ENCODE measurements at regions not wholly inside any gene's neighbourhood (a gene's known extent, or its start where the extent isn't known, plus 50 kb on each side); places are given as distances from the start of the nearest gene placed in this dataset.

- Histone ChIP-seq H3K4me2 (ENCODE audit: insufficient read depth, insufficient read length, low read length) (no peak overlapping the region), H4K8ac (replicated peaks; ENCODE audit: insufficient read length, low read depth, low read length) (no peak overlapping the region), H2BK15ac (ENCODE audit: low read depth, low read length) (no peak overlapping the region), H2BK12ac (ENCODE audit: insufficient read length, low read depth, low read length) (no peak overlapping the region), H4K20me1 (ENCODE audit: control insufficient read depth, insufficient read depth, insufficient read length) (no peaks in the 10 kb centered on the region), H4K91ac (ENCODE audit: insufficient read length, low read depth, low read length) (no peak overlapping the region), H3K4me1 (ENCODE audit: insufficient read depth, low read length) (no peaks in the 10 kb centered on the region), H3K4ac (ENCODE audit: low read depth, low read length) (no peak overlapping the region), H3T11ph (ENCODE audit: low read length) (no peak overlapping the region), H3K9ac (ENCODE audit: extremely low read depth, insufficient read length, low read length) (no peak overlapping the region), H2BK120ac (ENCODE audit: low read depth, low read length, poor library complexity, severe bottlenecking) (no peak overlapping the region), H2AK5ac (ENCODE audit: insufficient read length, low read length) (no peak overlapping the region), H2BK20ac (ENCODE audit: low read depth, low read length, poor library complexity, severe bottlenecking) (no peak overlapping the region), H3K27me3 (ENCODE audit: insufficient read depth, low read length) (no peaks in the 10 kb centered on the region), H3K14ac (ENCODE audit: insufficient read depth, low read length) (no peak overlapping the region), H2AFZ (ENCODE audit: low read length) (no peak overlapping the region), H4K5ac (ENCODE audit: insufficient read length, low read depth, low read length) (no peak overlapping the region), H3K79me1 (ENCODE audit: insufficient read depth, low read depth, low read length, poor library complexity, severe bottlenecking) (no peaks in the 10 kb centered on the region), H2BK5ac (ENCODE audit: insufficient read length, low read length) (no peak overlapping the region), H3K56ac (ENCODE audit: insufficient read length, low read depth, low read length) (no peak overlapping the region), H3K27ac (ENCODE audit: insufficient read length, low read depth, low read length) (no peak overlapping the region), H3K18ac (ENCODE audit: insufficient read length, low read depth, low read length) (no peak overlapping the region), H3K23me2 (ENCODE audit: insufficient read length, low read depth, low read length, poor library complexity, severe bottlenecking) (no peaks in the 10 kb centered on the region), H3K79me2 (ENCODE audit: insufficient read depth, low read length) (no peaks in the 10 kb centered on the region), H3K23ac (ENCODE audit: insufficient read length, low read depth, low read length) (no peak overlapping the region), H3K9me3 (ENCODE audit: control insufficient read depth, low read depth, low read length) (no peaks in the 10 kb centered on the region)
- DNase-seq, result no peak
- WGBS (ENCODE audit: extremely low coverage, insufficient read length, low lambda C conversion rate), result no CpG with 5 or more reads among the region's 4 CpGs
- peaks cover 0 to 3% of the 10 kb centered on the region in 2 experiments; a peak in 1 of 5 replicates for H3K9me3 Mint-ChIP-seq
- no peaks in the 10 kb centered on the region for H3K36me3 Mint-ChIP-seq (ENCODE audit: insufficient read depth in 1 of 3, low read depth in 3 of 3)
- H3K27me3 Mint-ChIP-seq (ENCODE audit: low read depth), result no peaks in the 10 kb centered on the region
- no peak overlapping the region for H3K27ac Mint-ChIP-seq
- TF ChIP-seq CTCF (conservative IDR thresholded peaks at IDR 0.05), result no peak
- H3K4me3 Mint-ChIP-seq, result no peak overlapping the region
- H3K4me1 Mint-ChIP-seq, result peaks cover 0 to 9% of the 10 kb centered on the region in 2 experiments; a peak in 2 of 4 replicates
These were observed 1027.7 kb upstream of the ZEB2 start for GRCh38 chr2:145547620-145548019.
